ENCODE measurements at regions not wholly inside any gene's neighbourhood (a gene's known extent, or its start where the extent isn't known, plus 50 kb on each side); places are given as distances from the start of the nearest gene placed in this dataset.
A peak's percentile ranks its signal among the peaks of the same experiment; 100 is the strongest.

GRCh38 chr10:29783201-29783947, 148.6 kb upstream of the SVIL start:
- no peak overlapping the region for H3K9ac ChIP-seq
- H3K9me2 ChIP-seq, result no peaks in the 10 kb centered on the region
- ChIA-PET POLR2A (no interaction called here), CTCF (no interaction called here)
- H3K9me3 ChIP-seq, result 0 out of 2 replicates have a peak, but pooled peaks cover 7% of the 10 kb centered on the region
- H4K20me1 ChIP-seq (ENCODE audit: insufficient read depth), result no peaks in the 10 kb centered on the region
- no peaks in the 10 kb centered on the region for H3K27me3 ChIP-seq (ENCODE audit: insufficient read depth)
- no peak for DNase-seq
- H3K79me2 ChIP-seq (ENCODE audit: insufficient read depth), result no peaks in the 10 kb centered on the region
- H3K36me3 ChIP-seq (replicated peaks in 1 of 2; ENCODE audit: control insufficient read depth in 1 of 2, insufficient read depth in 2 of 2, low read length in 1 of 2), result no peaks in the 10 kb centered on the region
- 63% methylated on average over 3 of the region's 3 CpGs for WGBS (ENCODE audit: low lambda C conversion rate)
- no peak overlapping the region for H3K4me2 ChIP-seq
- peaks cover 4% of the 10 kb centered on the region for H3F3A ChIP-seq (replicated peaks; ENCODE audit: insufficient read depth)
- H3K4me1 ChIP-seq (ENCODE audit: control insufficient read depth in 1 of 2, insufficient read depth in 2 of 2, low read depth in 1 of 2, low read length in 1 of 2), result no peaks in the 10 kb centered on the region; a peak in 1 of 4 replicates
- no peak overlapping the region for H2AFZ ChIP-seq (ENCODE audit: low read depth)
- TF ChIP-seq MEF2A (IDR thresholded peaks at IDR 0.05; ENCODE audit: borderline replicate concordance, low read depth) (no peak), IRF3 (IDR thresholded peaks at IDR 0.05; ENCODE audit: low read depth, low read length) (no peak), ELF1 (IDR thresholded peaks at IDR 0.05) (no peak), MAX (IDR thresholded peaks at IDR 0.05; ENCODE audit: low read depth) (no peak), FOXJ3 (CRISPR knock-in tag; IDR thresholded peaks at IDR 0.05) (no peak), CHD2 (IDR thresholded peaks at IDR 0.05; ENCODE audit: low read length, partially characterized antibody) (no peak), SMC3 (IDR thresholded peaks at IDR 0.05; ENCODE audit: low read depth, low read length) (no peak), REST (IDR thresholded peaks at IDR 0.05; ENCODE audit: low read depth, low read length) (no peak), ZBTB33 (IDR thresholded peaks at IDR 0.05; ENCODE audit: borderline replicate concordance, low read depth) (no peak), USF1 (IDR thresholded peaks at IDR 0.05; ENCODE audit: borderline replicate concordance, low read depth) (no peak), NFIC (IDR thresholded peaks at IDR 0.05; ENCODE audit: borderline replicate concordance) (no peak), TEAD4 (IDR thresholded peaks at IDR 0.05; ENCODE audit: borderline replicate concordance, insufficient read depth) (no peak), RFX5 (IDR thresholded peaks at IDR 0.05; ENCODE audit: low read length) (no peak), RCOR1 (IDR thresholded peaks at IDR 0.05; ENCODE audit: low read length) (no peak), RXRA (IDR thresholded peaks at IDR 0.05; ENCODE audit: borderline replicate concordance, low read depth) (no peak), GABPA (IDR thresholded peaks at IDR 0.05; ENCODE audit: low read depth) (no peak), GATA2 (CRISPR knock-in tag; IDR thresholded peaks at IDR 0.05) (no peak), SIN3A (IDR thresholded peaks at IDR 0.05; ENCODE audit: borderline replicate concordance, low read depth, low read length) (no peak)
- H3K4me3 ChIP-seq (ENCODE audit: low read depth in 2 of 2, low read length in 1 of 2), result no peak overlapping the region
- H3K27ac ChIP-seq (ENCODE audit: low read depth in 2 of 2, low read length in 1 of 2), result peak overlapping the region in 1 of 2 experiments; percentile 83; a peak in 1 of 4 replicates

Data from SK-N-SH (cell line).